Spleen (tissue), 11 donors: ENCODE measurements at regions not wholly inside any gene's neighbourhood (a gene's known extent, or its start where the extent isn't known, plus 50 kb on each side); places are given as distances from the start of the nearest gene placed in this dataset.

Experiments
- DNase-seq: peaks from one replicate; pipeline ENCODE4 v3.0.0-alpha.2; 2020
- H3K27ac ChIP-seq, 8 donors: fragments of 200-600 bp; sonication (generic) in 7 of 8; 1 replicate in 4 of 8; 2 replicates in 4 of 8; pipeline versions ENCODE4 v1.5.0 to v1.8.0; 2016 to 2021; ENCODE audit warnings: inconsistent platforms in 4 of 8, mild to moderate bottlenecking in 4 of 8, moderate library complexity in 1 of 8
- H3K27me3 ChIP-seq, 7 donors: fragments of 200-600 bp; sonication (generic) in 6 of 7; replicated peaks in 1 of 7; 1 replicate in 4 of 7; 2 replicates in 3 of 7; pipeline versions ENCODE4 v1.5.0 to v1.8.0; 2016 to 2021; ENCODE audit warnings: inconsistent platforms in 3 of 7, mild to moderate bottlenecking in 1 of 7
- H3K36me3 ChIP-seq, 6 donors: fragments of 200-600 bp; sonication (generic) in 5 of 6; 1 replicate in 4 of 6; 2 replicates in 2 of 6; pipeline versions ENCODE4 v1.5.0 to v1.8.0; 2016 to 2021; ENCODE audit warnings: inconsistent platforms in 2 of 6
- H3K4me1 ChIP-seq, 6 donors: fragments of 200-600 bp; sonication (generic) in 5 of 6; 1 replicate in 3 of 6; 2 replicates in 3 of 6; pipeline versions ENCODE4 v1.5.0 to v1.8.0; 2016 to 2021; ENCODE audit warnings: inconsistent platforms in 3 of 6
- H3K4me3 ChIP-seq, 8 donors: fragments of 200-600 bp; sonication (generic) in 7 of 8; 1 replicate in 4 of 8; 2 replicates in 4 of 8; pipeline versions ENCODE4 v1.5.0 to v1.8.0; 2016 to 2021; ENCODE audit warnings: inconsistent platforms in 4 of 8, mild to moderate bottlenecking in 4 of 8, moderate library complexity in 2 of 8
- H3K9me3 ChIP-seq, 8 donors: fragments of 200-600 bp; sonication (generic) in 7 of 8; 1 replicate in 4 of 8; 2 replicates in 4 of 8; pipeline versions ENCODE4 v1.5.0 to v1.8.0; 2016 to 2021; ENCODE audit warnings: inconsistent platforms in 4 of 8
- POLR2A ChIP-seq, 3 donors: fragments of 450-650 bp; IDR thresholded peaks; one replicate each; pipeline ENCODE4 v1.5.1; 2017; ENCODE audit warnings: antibody characterized with exemption in 3 of 3, mild to moderate bottlenecking in 1 of 3
- POLR2AphosphoS5 ChIP-seq, 3 donors: sonication (generic); formaldehyde crosslinking; IDR thresholded peaks; one replicate each; pipeline ENCODE4 v1.5.1; 2017; ENCODE audit warnings: antibody characterized with exemption in 3 of 3
- WGBS, 5 donors: extraction: QIAGEN DNeasy Blood & Tissue Kit in 3 of 5; methylation state at CpG; one replicate each; pipeline versions ENCODE4 v1.1.5 to v1.1.7; 2013 to 2018; 5-methylcytosine and 5-hydroxymethylcytosine counted together
- intact Hi-C: fragments of 100-400 bp; cut with DNase I; formaldehyde crosslinking; loops from one replicate; pipeline ENCODE4 v1.15.0; 2023; ENCODE audit warnings: low total_unique reads
- TF ChIP-seq, protein P1 (sequence below), 11 experiments: fragments of 200-600 bp in 7 of 11; fragments of 450-650 bp in 4 of 11; sonication (generic) in 4 of 11; IDR thresholded peaks in 8 of 11; conservative IDR thresholded peaks in 3 of 11; 1 replicate in 7 of 11; 2 replicates in 4 of 11; pipeline versions ENCODE4 v1.4.0 to v1.8.0; 2016 to 2021; ENCODE audit warnings: antibody characterized with exemption in 11 of 11, inconsistent platforms in 4 of 11, mild to moderate bottlenecking in 1 of 11
- donor health status: healthy with polysubstance abuse.
- donor health status: DM: no; HTN: no; CAD: no; lungs with moderate emphysema.
- donor health status: DM: no; HTN: no; CAD: no.
- donor health status: Bipolar disorder and iron deficiency.
- donor health status: healthy.
- donor health status: DM: no; HTN: no; CAD: no.
- donor health status: DM: yes; HTN: yes; CAD: no.

DNA sequence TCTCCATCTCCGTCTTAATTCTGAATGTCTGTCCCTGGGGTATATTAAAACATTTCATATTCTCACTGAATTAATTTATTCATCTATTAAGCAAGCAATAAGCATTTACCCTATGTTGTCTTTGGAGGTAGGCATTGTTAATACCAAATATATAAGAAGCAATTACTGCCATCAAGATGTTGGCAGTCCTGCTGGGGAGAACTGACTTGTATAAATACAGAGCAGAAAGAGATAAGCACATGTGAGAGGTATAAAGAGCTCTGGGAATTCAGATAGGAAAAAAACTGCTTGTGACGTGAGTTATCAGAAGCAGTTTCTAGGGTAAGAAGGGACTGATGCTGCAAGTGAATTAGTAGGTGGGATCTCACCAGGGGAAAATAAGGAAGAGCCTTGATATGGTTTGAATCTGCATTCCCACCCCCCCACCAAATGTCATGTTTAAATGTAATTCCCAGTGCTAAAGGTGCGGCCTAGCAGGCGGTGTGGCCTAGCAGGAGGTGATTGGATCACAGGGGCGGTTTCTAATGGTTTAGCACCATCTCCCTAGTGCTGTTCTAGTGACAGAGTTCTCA lies 286.8 kb downstream of the RAD51AP2 start:
- intact Hi-C loops = no loop called here
- H3K9me3 ChIP-seq = no peaks in the 10 kb centered on the region
- TF ChIP-seq, protein P1, sequence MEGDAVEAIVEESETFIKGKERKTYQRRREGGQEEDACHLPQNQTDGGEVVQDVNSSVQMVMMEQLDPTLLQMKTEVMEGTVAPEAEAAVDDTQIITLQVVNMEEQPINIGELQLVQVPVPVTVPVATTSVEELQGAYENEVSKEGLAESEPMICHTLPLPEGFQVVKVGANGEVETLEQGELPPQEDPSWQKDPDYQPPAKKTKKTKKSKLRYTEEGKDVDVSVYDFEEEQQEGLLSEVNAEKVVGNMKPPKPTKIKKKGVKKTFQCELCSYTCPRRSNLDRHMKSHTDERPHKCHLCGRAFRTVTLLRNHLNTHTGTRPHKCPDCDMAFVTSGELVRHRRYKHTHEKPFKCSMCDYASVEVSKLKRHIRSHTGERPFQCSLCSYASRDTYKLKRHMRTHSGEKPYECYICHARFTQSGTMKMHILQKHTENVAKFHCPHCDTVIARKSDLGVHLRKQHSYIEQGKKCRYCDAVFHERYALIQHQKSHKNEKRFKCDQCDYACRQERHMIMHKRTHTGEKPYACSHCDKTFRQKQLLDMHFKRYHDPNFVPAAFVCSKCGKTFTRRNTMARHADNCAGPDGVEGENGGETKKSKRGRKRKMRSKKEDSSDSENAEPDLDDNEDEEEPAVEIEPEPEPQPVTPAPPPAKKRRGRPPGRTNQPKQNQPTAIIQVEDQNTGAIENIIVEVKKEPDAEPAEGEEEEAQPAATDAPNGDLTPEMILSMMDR (IDR thresholded peaks at IDR 0.05 in 8 of 11, conservative IDR thresholded peaks at IDR 0.05 in 3 of 11) = no peak
- TF ChIP-seq POLR2A (IDR thresholded peaks at IDR 0.05) (no peak), POLR2AphosphoS5 (IDR thresholded peaks at IDR 0.05) (no peak)

DNA sequence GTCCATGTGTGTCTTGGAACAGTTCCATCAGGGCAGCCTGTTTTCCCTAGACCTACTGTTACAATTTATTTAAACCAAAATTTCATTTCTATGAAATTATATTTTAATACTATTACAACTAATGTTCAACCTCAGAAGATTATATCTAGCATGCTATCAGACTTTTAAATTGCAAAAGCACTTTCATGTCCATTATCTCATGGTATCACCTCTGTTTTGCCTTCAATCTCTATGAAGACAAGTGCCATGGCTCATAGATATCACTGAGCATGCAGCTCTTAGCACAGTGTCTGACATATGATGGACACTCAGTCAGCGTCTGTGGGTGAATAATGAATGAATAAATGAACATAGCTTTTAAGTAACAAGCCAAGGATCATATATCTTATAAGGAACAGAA lies 288.8 kb downstream of the RAD51AP2 start:
- WGBS, 5 donors = 79 to 87% (median 81%) methylated on average over 1 of the region's 1 CpG

More for the DNA sequence above, 286.8 kb downstream of the RAD51AP2 start:
- no peak overlapping the region for H3K27ac ChIP-seq
- H3K4me3 ChIP-seq = no peak overlapping the region
- WGBS, 5 donors = 84 to 94% (median 85%) methylated on average over 5 of the region's 5 CpGs
- H3K27me3 ChIP-seq = no peaks in the 10 kb centered on the region
- no peaks in the 10 kb centered on the region for H3K4me1 ChIP-seq
- no peak for DNase-seq
- no peaks in the 10 kb centered on the region for H3K36me3 ChIP-seq

DNA sequence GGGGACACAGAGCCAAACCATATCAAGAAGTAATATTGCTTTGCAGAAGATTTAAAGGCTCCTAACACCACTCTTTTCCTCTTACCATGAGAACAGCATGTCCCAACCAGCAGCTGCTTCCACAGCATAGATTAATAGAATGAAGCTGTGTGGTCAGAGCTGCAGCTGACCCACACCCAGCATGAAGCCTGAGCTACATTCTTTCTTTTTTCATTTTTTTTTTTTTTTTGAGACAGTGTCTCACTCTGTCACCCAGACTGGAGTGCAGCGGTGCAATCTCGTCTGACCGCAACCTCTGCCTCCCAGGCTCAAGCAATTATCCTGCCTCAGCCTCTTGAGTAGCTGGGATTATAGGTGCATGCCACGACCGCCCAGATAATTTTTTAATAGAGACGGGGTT lies 289.8 kb downstream of the RAD51AP2 start:
- TF ChIP-seq, protein P1 (IDR thresholded peaks at IDR 0.05 in 8 of 11, conservative IDR thresholded peaks at IDR 0.05 in 3 of 11) = no peak
- no peak for TF ChIP-seq POLR2A (IDR thresholded peaks at IDR 0.05)
- no peak for TF ChIP-seq POLR2AphosphoS5 (IDR thresholded peaks at IDR 0.05)
- WGBS, 5 donors = 81 to 92% (median 83%) methylated on average over 6 of the region's 6 CpGs
- H3K27me3 ChIP-seq = no peaks in the 10 kb centered on the region
- no peaks in the 10 kb centered on the region for H3K36me3 ChIP-seq
- intact Hi-C loops = no loop called here
- H3K27ac ChIP-seq = no peak overlapping the region
- H3K9me3 ChIP-seq = no peaks in the 10 kb centered on the region
- H3K4me1 ChIP-seq = no peaks in the 10 kb centered on the region
- no peak for DNase-seq
- H3K4me3 ChIP-seq = no peak overlapping the region

More for the DNA sequence above, 288.8 kb downstream of the RAD51AP2 start:
- intact Hi-C loops = no loop called here
- no peak for TF ChIP-seq POLR2A (IDR thresholded peaks at IDR 0.05)
- no peak for TF ChIP-seq POLR2AphosphoS5 (IDR thresholded peaks at IDR 0.05)
- TF ChIP-seq, protein P1 (IDR thresholded peaks at IDR 0.05 in 8 of 11, conservative IDR thresholded peaks at IDR 0.05 in 3 of 11) = no peak
- Histone ChIP-seq H3K4me3 (no peak overlapping the region), H3K9me3 (no peaks in the 10 kb centered on the region), H3K36me3 (no peaks in the 10 kb centered on the region), H3K4me1 (no peaks in the 10 kb centered on the region), H3K27ac (no peak overlapping the region), H3K27me3 (no peaks in the 10 kb centered on the region)
- DNase-seq = no peak

DNA sequence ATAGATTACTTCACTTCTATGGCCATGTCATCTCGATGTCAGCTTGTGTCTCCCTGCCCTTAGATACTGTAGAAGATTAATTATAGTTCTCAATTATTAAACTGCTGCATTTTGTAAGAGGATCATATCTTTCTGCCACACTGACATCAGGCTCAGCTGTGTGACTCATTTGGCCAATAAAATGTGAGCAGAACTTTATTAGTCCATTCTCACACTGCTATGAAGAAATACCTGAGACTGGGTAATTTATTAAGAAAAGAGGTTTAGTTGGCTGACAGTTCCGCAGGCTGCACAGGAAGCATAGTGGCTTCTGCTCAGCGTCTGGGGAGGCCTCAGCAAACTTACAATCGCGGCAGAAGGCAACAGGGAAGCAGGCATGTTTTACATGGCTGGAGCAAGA lies 290.4 kb downstream of the RAD51AP2 start:
- Histone ChIP-seq H3K4me3 (no peak overlapping the region), H3K36me3 (no peaks in the 10 kb centered on the region), H3K9me3 (no peaks in the 10 kb centered on the region), H3K27me3 (no peaks in the 10 kb centered on the region), H3K27ac (no peak overlapping the region), H3K4me1 (no peaks in the 10 kb centered on the region)
- no peak for DNase-seq
- WGBS, 5 donors = 79 to 92% (median 85%) methylated on average over 5 of the region's 5 CpGs
- intact Hi-C loops = no loop called here
- TF ChIP-seq, protein P1 (IDR thresholded peaks at IDR 0.05 in 8 of 11, conservative IDR thresholded peaks at IDR 0.05 in 3 of 11) = no peak
- TF ChIP-seq POLR2A (IDR thresholded peaks at IDR 0.05) = no peak
- no peak for TF ChIP-seq POLR2AphosphoS5 (IDR thresholded peaks at IDR 0.05)
